T-helper 1 cell treated with Interleukin-12 subunit alpha and Interleukin-12 subunit beta and Interleukin-4 antibody, amounts not matched to agents 30 ng/mL and 1 ng/mL, for 36 hours (primary cell): ENCODE measurements at regions not wholly inside any gene's neighbourhood (a gene's known extent, or its start where the extent isn't known, plus 50 kb on each side); places are given as distances from the start of the nearest gene placed in this dataset.

Source experiments
- intact Hi-C: fragments of 100-400 bp; cut with micrococcal nuclease; formaldehyde crosslinking; loops from one replicate; pipeline ENCODE4 v1.15.1; 2024

- intact Hi-C loops = no loop called here
These were observed 55.0 kb downstream of the GPR6 start for GRCh38 chr6:110033101-110033500.

DNA sequence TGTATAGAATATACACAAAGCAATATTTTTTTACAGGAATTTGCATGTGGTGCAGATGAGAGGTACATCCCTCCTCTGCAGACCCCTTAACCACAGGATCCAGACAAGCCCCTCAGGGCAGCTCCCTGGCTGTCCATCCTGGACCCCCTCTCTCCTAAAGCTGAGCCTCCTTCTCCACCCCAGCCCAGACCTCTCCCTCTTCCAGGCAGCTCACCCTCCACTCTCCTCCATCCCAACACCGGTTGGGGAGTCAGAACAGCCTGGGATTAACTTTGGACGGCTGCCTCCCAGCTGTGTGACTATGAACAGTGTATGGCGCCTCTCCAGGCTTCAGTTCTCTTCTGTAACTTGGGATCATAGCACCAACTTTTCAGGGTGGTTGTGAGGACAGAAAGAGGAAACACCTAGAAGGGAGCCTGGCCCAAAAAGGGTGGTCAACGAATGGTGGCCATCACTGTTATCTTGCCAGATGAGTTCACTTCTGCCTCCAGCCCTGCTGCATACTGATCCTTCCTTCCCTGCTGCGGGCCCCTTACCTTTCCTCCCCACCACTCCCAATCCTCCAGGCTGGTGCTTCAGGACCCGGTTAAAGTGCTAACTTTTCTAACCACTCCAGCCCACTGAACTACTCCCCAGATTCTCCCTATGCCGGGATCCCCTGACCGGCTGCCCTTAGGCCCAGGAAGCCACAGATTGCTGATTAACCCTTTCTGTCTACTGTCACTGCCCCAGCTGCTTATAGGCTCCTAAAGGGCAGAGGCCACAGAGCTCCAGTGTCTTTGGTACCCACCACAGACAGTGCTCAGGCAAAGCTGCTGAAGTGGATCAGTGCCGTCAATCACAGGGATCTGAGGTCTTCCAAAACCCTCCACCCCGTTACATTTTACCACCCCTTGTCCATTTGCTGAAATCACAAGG lies 55.9 kb downstream of the GPR6 start:
- intact Hi-C loops = no loop called here

DNA sequence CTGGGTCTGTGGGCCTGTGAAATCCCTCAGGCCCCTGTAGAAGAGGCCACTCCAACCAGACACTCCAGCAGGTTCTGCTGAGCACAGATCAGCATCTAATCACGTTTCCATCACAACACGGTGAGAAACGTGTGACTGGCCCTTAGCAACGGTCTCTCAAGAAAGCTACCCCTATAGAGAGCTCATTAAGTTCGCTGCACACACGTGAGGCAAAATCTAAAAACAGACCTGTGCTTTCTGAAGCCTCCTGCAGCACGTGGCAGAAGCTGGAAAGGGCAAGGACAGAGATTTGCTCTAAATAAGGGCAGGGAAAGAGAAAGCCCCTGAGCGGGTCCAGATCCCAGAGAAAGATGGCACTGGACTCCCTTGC lies 56.5 kb downstream of the GPR6 start:
- intact Hi-C loops = no loop called here

DNA sequence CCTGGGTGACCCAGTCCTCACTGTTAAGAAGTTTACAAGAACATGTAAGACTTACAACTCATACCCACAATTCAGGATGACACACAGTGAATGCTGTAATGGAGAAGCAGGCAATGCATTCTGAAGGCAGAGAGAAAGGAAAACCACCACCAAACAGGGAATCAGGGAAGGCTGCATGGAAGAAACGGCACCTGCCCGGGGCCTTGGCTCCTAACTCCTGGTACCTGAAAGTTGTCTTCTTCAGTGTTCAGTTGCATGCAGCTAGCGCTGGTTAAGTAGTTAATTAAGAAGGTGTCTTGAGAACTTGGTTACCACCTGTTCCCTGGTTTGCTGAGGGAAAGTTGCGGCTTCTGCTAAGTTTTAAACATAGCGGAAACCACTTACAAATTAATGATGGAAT lies 57.2 kb downstream of the GPR6 start:
- intact Hi-C loops = no loop called here

- intact Hi-C loops = no loop called here
These were observed 58.5 kb downstream of the GPR6 start for GRCh38 chr6:110036408-110037302.

- intact Hi-C loops = no loop called here
These were observed 59.7 kb downstream of the GPR6 start for GRCh38 chr6:110037726-110038295.

- intact Hi-C loops = loop anchor here (1.0 kb wide), 9 partner anchors 14 to 852 kb away; partner anchors contain the start of genes AK9, CDC40 and FIG4
These were observed 61.4 kb downstream of the GPR6 start for GRCh38 chr6:110039364-110039980.

- intact Hi-C loops = loop anchor here (1.0 kb wide), 9 partner anchors 13 to 853 kb away; partner anchors contain the start of genes AK9, CDC40 and FIG4
These were observed 61.9 kb downstream of the GPR6 start for GRCh38 chr6:110039981-110040383.

GRCh38 chr6:110040716-110041115 lies 62.6 kb downstream of the GPR6 start:
- intact Hi-C loops = no loop called here

DNA sequence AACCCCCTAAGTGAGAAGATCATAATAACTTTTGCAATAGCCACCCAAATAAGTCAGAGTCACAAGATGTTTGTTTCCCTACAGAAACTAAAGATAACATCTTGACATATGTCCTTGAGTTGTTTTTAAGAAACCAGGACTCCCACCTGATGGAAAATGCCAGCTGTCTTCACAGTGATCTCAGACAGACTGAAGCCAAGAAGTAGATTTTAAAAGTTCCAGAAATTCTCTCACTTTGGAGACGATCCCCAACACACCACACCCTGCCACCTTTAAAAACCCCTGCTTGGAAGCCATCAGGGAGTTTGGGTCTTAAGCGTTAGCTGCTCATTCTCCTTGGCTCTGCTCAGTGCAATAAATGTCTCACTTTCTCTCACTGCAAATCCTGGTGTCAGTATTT lies 63.0 kb downstream of the GPR6 start:
- intact Hi-C loops = no loop called here

DNA sequence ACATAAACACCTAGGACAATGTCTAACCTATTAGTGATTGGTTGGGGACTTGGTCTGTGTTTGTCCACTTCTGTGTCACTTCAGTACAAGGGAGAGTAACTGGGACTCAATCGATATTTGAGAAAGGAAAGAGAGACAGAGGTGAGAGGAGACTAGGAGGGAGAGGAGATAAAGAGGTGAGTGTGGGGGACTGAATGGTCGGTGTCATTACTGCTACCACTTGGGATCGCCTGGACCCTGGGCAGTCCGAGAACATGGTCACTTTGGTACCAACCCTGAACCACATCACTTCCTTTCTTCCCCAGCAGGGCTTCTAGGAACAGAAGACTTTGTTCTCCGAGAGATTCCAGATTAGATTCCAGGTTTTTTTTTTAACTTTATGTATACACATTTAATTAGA lies 63.7 kb downstream of the GPR6 start:
- intact Hi-C loops = no loop called here

GRCh38 chr6:110042670-110043296 lies 64.7 kb downstream of the GPR6 start:
- intact Hi-C loops = no loop called here

DNA sequence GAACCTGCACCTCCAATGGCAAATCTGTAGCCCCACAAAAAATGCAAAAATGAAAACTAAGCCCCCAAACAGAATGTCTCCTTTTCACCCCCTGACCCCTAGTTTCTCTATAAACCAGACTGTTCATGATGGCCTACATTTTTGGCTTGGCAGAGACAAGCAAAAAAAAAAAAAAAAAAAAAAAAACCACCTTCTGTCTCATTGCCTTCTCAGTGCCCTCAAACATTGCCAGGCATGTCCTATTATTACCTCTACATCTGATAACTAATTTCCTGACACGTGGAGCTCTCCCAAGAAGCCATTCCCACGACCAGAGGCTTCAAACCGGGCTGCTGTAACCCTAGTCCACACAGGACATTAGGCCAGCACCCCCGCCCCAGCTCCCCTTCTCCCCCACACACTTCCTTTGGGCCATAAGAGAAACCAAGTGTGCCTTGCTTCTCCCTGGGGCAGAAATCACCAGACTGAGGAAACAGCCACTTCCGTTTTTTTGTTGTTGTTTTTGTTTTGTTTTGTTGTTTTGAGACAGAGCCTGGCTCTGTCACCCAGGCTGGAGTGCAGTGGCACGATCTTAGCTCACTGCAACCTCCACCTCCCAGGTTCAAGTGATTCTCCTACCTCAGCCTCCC lies 65.4 kb downstream of the GPR6 start:
- intact Hi-C loops = no loop called here

DNA sequence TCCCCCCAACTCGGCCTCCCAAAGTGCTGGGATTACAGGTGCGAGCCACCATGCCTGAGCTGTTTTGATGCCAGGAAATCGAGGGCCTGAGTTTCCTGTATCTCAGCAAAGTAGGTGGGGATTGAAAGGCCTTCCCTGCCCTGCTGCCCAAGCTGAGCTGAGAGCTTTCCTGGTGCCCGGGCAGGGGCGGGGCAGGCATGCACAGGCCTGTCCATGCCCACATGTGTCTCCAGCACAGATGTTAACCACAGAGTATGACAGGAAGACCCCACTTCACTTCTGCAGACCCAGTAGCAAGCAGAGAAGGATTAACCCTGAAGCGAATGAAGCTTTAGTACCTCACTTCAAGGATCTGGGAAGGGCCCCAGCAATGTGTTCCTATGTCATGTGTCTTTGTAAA lies 66.0 kb downstream of the GPR6 start:
- intact Hi-C loops = no loop called here

GRCh38 chr6:110044622-110045021 lies 66.5 kb downstream of the GPR6 start:
- intact Hi-C loops = no loop called here

GRCh38 chr6:110048221-110048875 lies 70.2 kb downstream of the GPR6 start:
- intact Hi-C loops = no loop called here

DNA sequence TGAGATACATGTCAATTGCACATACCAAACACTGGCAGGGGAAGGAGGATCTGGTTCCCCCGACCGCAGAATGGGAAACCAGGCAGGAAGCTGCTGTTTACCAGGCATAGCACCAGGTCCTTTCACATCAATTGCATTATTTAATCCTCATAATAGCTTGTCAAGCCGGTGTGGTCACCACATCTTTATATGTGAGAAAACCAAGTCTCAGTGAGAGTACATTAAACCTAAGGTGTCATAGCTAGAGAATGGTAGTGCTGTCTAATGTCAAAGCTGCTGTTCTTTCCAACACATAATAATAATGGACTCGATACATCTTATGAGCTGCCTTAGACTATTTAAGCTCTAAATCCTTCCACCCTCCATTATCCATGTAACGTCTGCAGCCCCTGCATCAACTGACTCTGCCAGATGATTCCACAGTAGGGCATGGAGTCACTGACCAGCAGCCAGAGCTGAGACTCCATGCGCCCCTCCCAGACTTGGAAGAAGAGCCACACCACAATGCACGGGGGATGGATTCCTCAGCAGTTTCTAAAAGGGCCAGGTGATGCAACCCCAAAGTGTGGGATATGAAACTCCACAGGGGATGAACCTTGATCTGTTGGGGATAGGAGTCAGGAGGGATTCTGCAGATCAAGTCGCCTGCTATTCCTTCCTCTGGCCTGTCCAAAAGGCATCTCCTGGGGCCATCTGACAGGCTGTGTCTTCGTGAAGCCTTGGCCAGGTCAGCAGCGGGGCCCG lies 71.8 kb downstream of the GPR6 start:
- intact Hi-C loops = loop anchor here (5.0 kb wide), 1 partner anchor 863 kb away; no protein-coding TSS in a partner anchor
